GM23338 (cell line): ENCODE measurements at regions not wholly inside any gene's neighbourhood (a gene's known extent, or its start where the extent isn't known, plus 50 kb on each side); places are given as distances from the start of the nearest gene placed in this dataset.

ENCODE experiments used
- ATAC-seq: fragments of 200-7000 bp; cut with Tn5 transposase; 3 replicates; pipeline ENCODE4 v1.9.1; 2020
- DNase-seq: peaks from one replicate; pipeline ENCODE4 v3.0.0-alpha.2; 2015; ENCODE audit warnings: low spot score
- H2AFZ ChIP-seq: fragments of 200-600 bp; sonication (generic); 2 replicates; pipeline ENCODE4 v1.8.0; 2016; ENCODE audit warnings: antibody characterized with exemption, mild to moderate bottlenecking, moderate library complexity
- H3F3A ChIP-seq: fragments of 200-600 bp; sonication (generic); replicated peaks from 2 replicates; pipeline ENCODE4 v1.8.0; 2017; ENCODE audit warnings: antibody characterized with exemption, mixed run types, low read depth
- H3K27ac ChIP-seq: fragments of 200-600 bp; sonication (generic); 2 replicates; pipeline ENCODE4 v1.6.1; 2016; ENCODE audit warnings: low read depth
- H3K27me3 ChIP-seq: fragments of 200-600 bp; sonication (generic); 2 replicates; pipeline ENCODE4 v1.8.0; 2016; ENCODE audit warnings: mild to moderate bottlenecking, mixed run types, moderate library complexity; ENCODE audit not compliant: insufficient read depth
- H3K36me3 ChIP-seq: fragments of 200-600 bp; sonication (generic); 2 replicates; pipeline ENCODE4 v1.8.0; 2016; ENCODE audit warnings: mild to moderate bottlenecking; ENCODE audit not compliant: insufficient read depth
- H3K4me1 ChIP-seq: fragments of 200-600 bp; sonication (generic); 2 replicates; pipeline ENCODE4 v1.8.0; 2016; ENCODE audit warnings: mild to moderate bottlenecking, moderate library complexity; ENCODE audit not compliant: insufficient read depth
- H3K4me2 ChIP-seq: fragments of 200-600 bp; sonication (generic); 2 replicates; pipeline ENCODE4 v1.7.1; 2017; ENCODE audit warnings: mixed run types
- H3K4me3 ChIP-seq: fragments of 200-600 bp; sonication (generic); 2 replicates; pipeline ENCODE4 v1.6.1; 2016; ENCODE audit warnings: mixed run types
- H3K79me2 ChIP-seq: fragments of 200-600 bp; sonication (generic); replicated peaks from 2 replicates; pipeline ENCODE4 v1.8.0; 2017; ENCODE audit warnings: mild to moderate bottlenecking; ENCODE audit not compliant: insufficient read depth
- H3K9me2 ChIP-seq: fragments of 200-600 bp; sonication (generic); 2 replicates; pipeline ENCODE4 v1.8.0; 2017; ENCODE audit not compliant: insufficient read depth
- H4K20me1 ChIP-seq: fragments of 200-600 bp; sonication (generic); replicated peaks from 2 replicates; pipeline ENCODE4 v1.8.0; 2017; ENCODE audit warnings: mild to moderate bottlenecking; ENCODE audit not compliant: insufficient read depth
- H3K27ac Mint-ChIP-seq: 2 replicates; pipeline ENCODE4 v1.8.0; 2020; ENCODE audit warnings: inconsistent platforms, mild to moderate bottlenecking, moderate library complexity, mixed read lengths
- H3K27me3 Mint-ChIP-seq: 3 replicates; pipeline ENCODE4 v1.8.0; 2022; ENCODE audit warnings: low read depth, mild to moderate bottlenecking, moderate library complexity, mixed read lengths, inconsistent platforms; ENCODE audit not compliant: insufficient read depth, poor library complexity
- H3K36me3 Mint-ChIP-seq: 3 replicates; pipeline ENCODE4 v1.8.0; 2021; ENCODE audit warnings: low read depth, mild to moderate bottlenecking, inconsistent platforms, moderate library complexity, mixed read lengths
- H3K4me1 Mint-ChIP-seq: 3 replicates; pipeline ENCODE4 v1.8.0; 2020; ENCODE audit warnings: mild to moderate bottlenecking, inconsistent platforms, mixed read lengths
- H3K4me3 Mint-ChIP-seq: 3 replicates; pipeline ENCODE4 v1.8.0; 2021; ENCODE audit warnings: moderate library complexity, mild to moderate bottlenecking, inconsistent platforms, mixed read lengths
- H3K9me3 Mint-ChIP-seq: 3 replicates; pipeline ENCODE4 v1.8.0; 2020; ENCODE audit warnings: moderate library complexity, mild to moderate bottlenecking, inconsistent platforms, mixed read lengths
- CREB1 ChIP-seq: fragments of 250-450 bp; sonication (Bioruptor Pico); IDR thresholded peaks from 2 replicates; pipeline ENCODE4 v1.5.0; 2020; ENCODE audit warnings: low read depth, mild to moderate bottlenecking, moderate library complexity
- ETS1 ChIP-seq: IDR thresholded peaks from 2 replicates; pipeline ENCODE4 v1.6.1; 2016; ENCODE audit warnings: antibody characterized with exemption
- EZH2 ChIP-seq: fragments of 200-600 bp; sonication (generic); IDR thresholded peaks from one replicate; pipeline ENCODE4 v1.8.0; 2017; ENCODE audit warnings: antibody characterized with exemption, mild to moderate bottlenecking, low read depth; ENCODE audit not compliant: unreplicated experiment
- EZH2phosphoT487 ChIP-seq: fragments of 200-600 bp; sonication (generic); IDR thresholded peaks from one replicate; pipeline ENCODE4 v1.8.1; 2018; ENCODE audit warnings: antibody characterized with exemption; ENCODE audit not compliant: unreplicated experiment
- JUNB ChIP-seq: IDR thresholded peaks from one replicate; pipeline ENCODE4 v1.6.1; 2016; ENCODE audit warnings: antibody characterized with exemption; ENCODE audit not compliant: unreplicated experiment
- NANOG ChIP-seq: IDR thresholded peaks from 2 replicates; pipeline ENCODE4 v1.6.1; 2016; ENCODE audit warnings: antibody characterized with exemption, borderline replicate concordance
- POLR2AphosphoS5 ChIP-seq: IDR thresholded peaks from 2 replicates; pipeline ENCODE4 v1.6.1; 2016; ENCODE audit warnings: antibody characterized with exemption, low read depth
- REST ChIP-seq: IDR thresholded peaks from one replicate; pipeline ENCODE4 v1.6.1; 2018; ENCODE audit warnings: antibody characterized with exemption; ENCODE audit not compliant: unreplicated experiment
- STAT1 ChIP-seq: IDR thresholded peaks from one replicate; pipeline ENCODE4 v1.6.1; 2016; ENCODE audit warnings: antibody characterized with exemption; ENCODE audit not compliant: unreplicated experiment
- ZNF114 ChIP-seq: fragments of 250-450 bp; sonication (Bioruptor Pico); IDR thresholded peaks from 2 replicates; pipeline ENCODE4 v1.5.0; 2020; ENCODE audit warnings: mild to moderate bottlenecking, moderate library complexity
- ZNF331 ChIP-seq: fragments of 250-450 bp; sonication (Bioruptor Pico); IDR thresholded peaks from 2 replicates; pipeline ENCODE4 v1.5.0; 2020; ENCODE audit warnings: low read depth, mild to moderate bottlenecking, moderate library complexity
- TF ChIP-seq, protein P1 (sequence below): fragments of 250-450 bp; sonication (Bioruptor Pico); IDR thresholded peaks from 2 replicates; pipeline ENCODE4 v1.5.0; 2020; ENCODE audit warnings: mild to moderate bottlenecking, moderate library complexity
- TF ChIP-seq, protein P2 (sequence below), 2 experiments: fragments of 200-600 bp in 1 of 2; sonication (generic) in 1 of 2; conservative IDR thresholded peaks; 2 replicates each; pipeline versions ENCODE4 v1.5.1 to v1.6.1; 2016 to 2017; ENCODE audit warnings: antibody characterized with exemption in 2 of 2, low read depth in 2 of 2, mild to moderate bottlenecking in 2 of 2, moderate library complexity in 1 of 2

- H3K4me1 Mint-ChIP-seq, result no peaks in the 10 kb centered on the region
- Histone ChIP-seq H3K36me3 (no peaks in the 10 kb centered on the region), H3K4me2 (no peak overlapping the region), H3F3A (no peaks in the 10 kb centered on the region), H3K9me2 (no peaks in the 10 kb centered on the region), H3K4me3 (no peak overlapping the region), H2AFZ (no peak overlapping the region), H4K20me1 (no peaks in the 10 kb centered on the region), H3K79me2 (no peaks in the 10 kb centered on the region), H3K4me1 (no peaks in the 10 kb centered on the region), H3K27ac (no peak overlapping the region), H3K27me3 (no peaks in the 10 kb centered on the region)
- no peaks in the 10 kb centered on the region for H3K27me3 Mint-ChIP-seq
- H3K36me3 Mint-ChIP-seq, result no peaks in the 10 kb centered on the region
- H3K4me3 Mint-ChIP-seq, result no peak overlapping the region
- DNase-seq (no peak), ATAC-seq (no peak)
- TF ChIP-seq ZNF114 (CRISPR knock-in tag) (no peak), STAT1 (no peak), EZH2phosphoT487 (no peak), ZNF331 (CRISPR knock-in tag) (no peak), EZH2 (no peak), CREB1 (CRISPR knock-in tag) (no peak), POLR2AphosphoS5 (no peak), REST (no peak), JUNB (no peak), NANOG (no peak), ETS1 (no peak)
- TF ChIP-seq, protein P1, sequence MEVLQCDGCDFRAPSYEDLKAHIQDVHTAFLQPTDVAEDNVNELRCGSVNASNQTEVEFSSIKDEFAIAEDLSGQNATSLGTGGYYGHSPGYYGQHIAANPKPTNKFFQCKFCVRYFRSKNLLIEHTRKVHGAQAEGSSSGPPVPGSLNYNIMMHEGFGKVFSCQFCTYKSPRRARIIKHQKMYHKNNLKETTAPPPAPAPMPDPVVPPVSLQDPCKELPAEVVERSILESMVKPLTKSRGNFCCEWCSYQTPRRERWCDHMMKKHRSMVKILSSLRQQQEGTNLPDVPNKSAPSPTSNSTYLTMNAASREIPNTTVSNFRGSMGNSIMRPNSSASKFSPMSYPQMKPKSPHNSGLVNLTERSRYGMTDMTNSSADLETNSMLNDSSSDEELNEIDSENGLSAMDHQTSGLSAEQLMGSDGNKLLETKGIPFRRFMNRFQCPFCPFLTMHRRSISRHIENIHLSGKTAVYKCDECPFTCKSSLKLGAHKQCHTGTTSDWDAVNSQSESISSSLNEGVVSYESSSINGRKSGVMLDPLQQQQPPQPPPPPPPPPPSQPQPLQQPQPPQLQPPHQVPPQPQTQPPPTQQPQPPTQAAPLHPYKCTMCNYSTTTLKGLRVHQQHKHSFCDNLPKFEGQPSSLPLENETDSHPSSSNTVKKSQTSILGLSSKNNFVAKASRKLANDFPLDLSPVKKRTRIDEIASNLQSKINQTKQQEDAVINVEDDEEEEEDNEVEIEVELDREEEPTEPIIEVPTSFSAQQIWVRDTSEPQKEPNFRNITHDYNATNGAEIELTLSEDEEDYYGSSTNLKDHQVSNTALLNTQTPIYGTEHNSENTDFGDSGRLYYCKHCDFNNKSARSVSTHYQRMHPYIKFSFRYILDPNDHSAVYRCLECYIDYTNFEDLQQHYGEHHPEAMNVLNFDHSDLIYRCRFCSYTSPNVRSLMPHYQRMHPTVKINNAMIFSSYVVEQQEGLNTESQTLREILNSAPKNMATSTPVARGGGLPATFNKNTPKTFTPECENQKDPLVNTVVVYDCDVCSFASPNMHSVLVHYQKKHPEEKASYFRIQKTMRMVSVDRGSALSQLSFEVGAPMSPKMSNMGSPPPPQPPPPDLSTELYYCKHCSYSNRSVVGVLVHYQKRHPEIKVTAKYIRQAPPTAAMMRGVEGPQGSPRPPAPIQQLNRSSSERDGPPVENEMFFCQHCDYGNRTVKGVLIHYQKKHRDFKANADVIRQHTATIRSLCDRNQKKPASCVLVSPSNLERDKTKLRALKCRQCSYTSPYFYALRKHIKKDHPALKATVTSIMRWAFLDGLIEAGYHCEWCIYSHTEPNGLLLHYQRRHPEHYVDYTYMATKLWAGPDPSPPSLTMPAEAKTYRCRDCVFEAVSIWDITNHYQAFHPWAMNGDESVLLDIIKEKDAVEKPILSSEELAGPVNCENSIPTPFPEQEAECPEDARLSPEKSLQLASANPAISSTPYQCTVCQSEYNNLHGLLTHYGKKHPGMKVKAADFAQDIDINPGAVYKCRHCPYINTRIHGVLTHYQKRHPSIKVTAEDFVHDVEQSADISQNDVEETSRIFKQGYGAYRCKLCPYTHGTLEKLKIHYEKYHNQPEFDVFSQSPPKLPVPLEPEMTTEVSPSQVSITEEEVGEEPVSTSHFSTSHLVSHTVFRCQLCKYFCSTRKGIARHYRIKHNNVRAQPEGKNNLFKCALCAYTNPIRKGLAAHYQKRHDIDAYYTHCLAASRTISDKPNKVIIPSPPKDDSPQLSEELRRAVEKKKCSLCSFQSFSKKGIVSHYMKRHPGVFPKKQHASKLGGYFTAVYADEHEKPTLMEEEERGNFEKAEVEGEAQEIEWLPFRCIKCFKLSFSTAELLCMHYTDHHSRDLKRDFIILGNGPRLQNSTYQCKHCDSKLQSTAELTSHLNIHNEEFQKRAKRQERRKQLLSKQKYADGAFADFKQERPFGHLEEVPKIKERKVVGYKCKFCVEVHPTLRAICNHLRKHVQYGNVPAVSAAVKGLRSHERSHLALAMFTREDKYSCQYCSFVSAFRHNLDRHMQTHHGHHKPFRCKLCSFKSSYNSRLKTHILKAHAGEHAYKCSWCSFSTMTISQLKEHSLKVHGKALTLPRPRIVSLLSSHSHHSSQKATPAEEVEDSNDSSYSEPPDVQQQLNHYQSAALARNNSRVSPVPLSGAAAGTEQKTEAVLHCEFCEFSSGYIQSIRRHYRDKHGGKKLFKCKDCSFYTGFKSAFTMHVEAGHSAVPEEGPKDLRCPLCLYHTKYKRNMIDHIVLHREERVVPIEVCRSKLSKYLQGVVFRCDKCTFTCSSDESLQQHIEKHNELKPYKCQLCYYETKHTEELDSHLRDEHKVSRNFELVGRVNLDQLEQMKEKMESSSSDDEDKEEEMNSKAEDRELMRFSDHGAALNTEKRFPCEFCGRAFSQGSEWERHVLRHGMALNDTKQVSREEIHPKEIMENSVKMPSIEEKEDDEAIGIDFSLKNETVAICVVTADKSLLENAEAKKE (CRISPR knock-in tag), result no peak
- TF ChIP-seq, protein P2, sequence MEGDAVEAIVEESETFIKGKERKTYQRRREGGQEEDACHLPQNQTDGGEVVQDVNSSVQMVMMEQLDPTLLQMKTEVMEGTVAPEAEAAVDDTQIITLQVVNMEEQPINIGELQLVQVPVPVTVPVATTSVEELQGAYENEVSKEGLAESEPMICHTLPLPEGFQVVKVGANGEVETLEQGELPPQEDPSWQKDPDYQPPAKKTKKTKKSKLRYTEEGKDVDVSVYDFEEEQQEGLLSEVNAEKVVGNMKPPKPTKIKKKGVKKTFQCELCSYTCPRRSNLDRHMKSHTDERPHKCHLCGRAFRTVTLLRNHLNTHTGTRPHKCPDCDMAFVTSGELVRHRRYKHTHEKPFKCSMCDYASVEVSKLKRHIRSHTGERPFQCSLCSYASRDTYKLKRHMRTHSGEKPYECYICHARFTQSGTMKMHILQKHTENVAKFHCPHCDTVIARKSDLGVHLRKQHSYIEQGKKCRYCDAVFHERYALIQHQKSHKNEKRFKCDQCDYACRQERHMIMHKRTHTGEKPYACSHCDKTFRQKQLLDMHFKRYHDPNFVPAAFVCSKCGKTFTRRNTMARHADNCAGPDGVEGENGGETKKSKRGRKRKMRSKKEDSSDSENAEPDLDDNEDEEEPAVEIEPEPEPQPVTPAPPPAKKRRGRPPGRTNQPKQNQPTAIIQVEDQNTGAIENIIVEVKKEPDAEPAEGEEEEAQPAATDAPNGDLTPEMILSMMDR (conservative IDR thresholded peaks at IDR 0.05; ENCODE audit: low read depth in 2 of 2), result no peak
- H3K9me3 Mint-ChIP-seq, result no peaks in the 10 kb centered on the region
- H3K27ac Mint-ChIP-seq, result no peak overlapping the region
These were observed 882.4 kb downstream of the DSC3 start for GRCh38 chr18:30160124-30160523.
